ENCODE measurements at regions not wholly inside any gene's neighbourhood (a gene's known extent, or its start where the extent isn't known, plus 50 kb on each side); places are given as distances from the start of the nearest gene placed in this dataset.

DNA sequence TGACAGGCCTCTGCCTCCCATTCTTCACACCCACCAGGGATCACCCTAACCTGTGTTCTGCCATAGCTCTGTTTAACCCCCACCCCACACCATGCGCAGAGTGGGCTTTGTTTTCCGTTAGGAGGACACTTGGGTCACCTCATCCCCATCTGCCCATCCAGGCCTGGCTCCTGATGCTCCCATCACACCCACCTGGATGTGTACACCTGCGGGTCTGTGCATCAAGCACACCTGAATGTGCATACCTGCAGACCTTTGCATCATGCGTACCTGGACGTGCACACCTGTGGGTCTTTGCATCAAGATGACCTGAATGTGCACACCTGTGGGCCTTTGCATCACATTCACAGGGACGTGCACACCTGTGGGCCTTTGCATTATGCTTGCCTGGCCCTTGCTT lies 835.8 kb upstream of the TMEM132C start:
- peaks cover 2% of the 10 kb centered on the region for H3K27me3 ChIP-seq (ENCODE audit: insufficient read depth, low read length)
- no peaks in the 10 kb centered on the region for H3K4me1 ChIP-seq (ENCODE audit: insufficient read depth, low read length)
- H3K36me3 ChIP-seq (ENCODE audit: insufficient read depth, low read length) = no peaks in the 10 kb centered on the region
- no peak overlapping the region for H2AFZ ChIP-seq (ENCODE audit: low read depth, low read length)
- no peak overlapping the region for H3K4me3 ChIP-seq (ENCODE audit: low read length)
- H3K9me3 ChIP-seq (ENCODE audit: low read length) = no peaks in the 10 kb centered on the region

DNA sequence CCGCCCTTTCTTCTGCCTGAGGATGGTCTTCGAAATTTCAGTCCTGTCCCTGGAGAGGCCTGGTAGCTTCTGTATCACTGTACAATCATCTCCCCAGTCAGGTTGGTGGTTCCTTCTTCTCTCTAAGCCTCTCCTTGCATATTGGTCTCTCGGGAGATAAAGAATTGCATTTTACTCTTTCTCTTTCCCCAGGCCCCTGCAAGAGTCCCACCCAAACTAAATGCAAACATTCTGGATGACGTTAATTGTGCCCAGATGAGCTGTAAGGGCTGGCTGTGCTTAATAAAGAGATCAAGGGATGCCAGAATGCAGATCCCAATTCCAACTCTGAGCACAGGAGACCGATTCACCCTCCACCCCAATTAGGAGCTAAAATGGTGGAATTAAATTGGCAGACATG lies 835.4 kb upstream of the TMEM132C start:
- Histone ChIP-seq H3K4me3 (ENCODE audit: low read length) (no peak overlapping the region), H2AFZ (ENCODE audit: low read depth, low read length) (no peak overlapping the region), H3K9me3 (ENCODE audit: low read length) (no peaks in the 10 kb centered on the region), H3K27me3 (ENCODE audit: insufficient read depth, low read length) (peaks cover 2% of the 10 kb centered on the region), H3K36me3 (ENCODE audit: insufficient read depth, low read length) (no peaks in the 10 kb centered on the region), H3K4me1 (ENCODE audit: insufficient read depth, low read length) (no peaks in the 10 kb centered on the region)

DNA sequence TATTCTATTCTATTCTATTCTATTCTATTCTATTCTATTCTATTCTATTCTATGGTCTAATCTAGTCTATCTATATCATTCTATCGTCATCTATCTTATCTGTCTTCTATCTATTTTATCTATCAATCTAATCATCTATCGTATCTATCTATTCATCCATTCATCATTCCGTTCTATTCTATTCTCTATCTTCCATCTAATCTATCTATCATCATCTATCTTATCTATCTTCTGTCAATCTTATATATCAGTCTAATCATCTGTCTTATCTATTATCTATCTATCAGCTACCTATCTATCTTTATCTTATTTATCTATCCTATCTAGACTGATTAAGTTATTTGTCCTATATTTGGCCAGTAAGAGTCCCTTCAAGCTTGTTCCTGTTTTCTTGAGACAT lies 831.5 kb upstream of the TMEM132C start:
- Histone ChIP-seq H3K27me3 (ENCODE audit: insufficient read depth, low read length) (peaks cover 2% of the 10 kb centered on the region), H3K4me3 (ENCODE audit: low read length) (no peak overlapping the region), H3K36me3 (ENCODE audit: insufficient read depth, low read length) (no peaks in the 10 kb centered on the region), H3K4me1 (ENCODE audit: insufficient read depth, low read length) (no peaks in the 10 kb centered on the region), H2AFZ (ENCODE audit: low read depth, low read length) (no peak overlapping the region), H3K9me3 (ENCODE audit: low read length) (no peaks in the 10 kb centered on the region)

DNA sequence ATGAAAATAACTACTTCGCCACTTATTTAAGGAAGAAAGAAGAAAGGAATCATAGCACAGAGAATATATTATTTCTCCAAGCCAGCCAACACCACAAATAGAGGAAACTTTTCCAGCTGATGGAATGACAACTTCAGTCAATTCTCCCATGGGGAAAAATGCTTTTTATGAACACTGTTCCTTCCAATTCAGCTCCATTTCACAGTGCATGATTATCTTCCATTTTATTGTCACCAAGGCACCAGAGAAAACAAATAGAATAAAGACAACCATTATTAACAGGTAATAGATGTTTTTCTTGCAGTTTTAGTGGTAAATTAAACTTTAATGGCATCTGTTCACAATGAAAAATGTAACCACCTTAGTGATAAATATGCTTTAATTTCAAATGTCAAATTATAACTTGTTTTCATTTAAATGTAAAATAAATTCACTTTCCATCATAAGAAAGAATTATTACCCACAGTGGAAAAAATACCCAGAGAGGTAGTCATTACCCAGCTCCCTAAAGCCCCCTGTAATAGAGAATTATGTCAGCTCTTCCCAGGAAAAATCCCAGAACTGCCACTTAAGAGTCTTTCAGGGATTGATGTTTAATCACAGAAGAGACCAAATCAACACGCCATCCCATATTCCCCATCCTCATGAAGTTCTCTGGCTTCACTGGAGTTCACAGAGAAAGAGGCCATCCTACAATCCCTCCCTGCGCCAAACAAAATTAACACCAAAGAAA lies 828.3 kb upstream of the TMEM132C start:
- H3K4me1 ChIP-seq (ENCODE audit: insufficient read depth, low read length) = no peaks in the 10 kb centered on the region
- no peaks in the 10 kb centered on the region for H3K9me3 ChIP-seq (ENCODE audit: low read length)
- no peak overlapping the region for H3K4me3 ChIP-seq (ENCODE audit: low read length)
- H2AFZ ChIP-seq (ENCODE audit: low read depth, low read length) = no peak overlapping the region
- peaks cover under 1% of the 10 kb centered on the region for H3K27me3 ChIP-seq (ENCODE audit: insufficient read depth, low read length)
- no peaks in the 10 kb centered on the region for H3K36me3 ChIP-seq (ENCODE audit: insufficient read depth, low read length)

DNA sequence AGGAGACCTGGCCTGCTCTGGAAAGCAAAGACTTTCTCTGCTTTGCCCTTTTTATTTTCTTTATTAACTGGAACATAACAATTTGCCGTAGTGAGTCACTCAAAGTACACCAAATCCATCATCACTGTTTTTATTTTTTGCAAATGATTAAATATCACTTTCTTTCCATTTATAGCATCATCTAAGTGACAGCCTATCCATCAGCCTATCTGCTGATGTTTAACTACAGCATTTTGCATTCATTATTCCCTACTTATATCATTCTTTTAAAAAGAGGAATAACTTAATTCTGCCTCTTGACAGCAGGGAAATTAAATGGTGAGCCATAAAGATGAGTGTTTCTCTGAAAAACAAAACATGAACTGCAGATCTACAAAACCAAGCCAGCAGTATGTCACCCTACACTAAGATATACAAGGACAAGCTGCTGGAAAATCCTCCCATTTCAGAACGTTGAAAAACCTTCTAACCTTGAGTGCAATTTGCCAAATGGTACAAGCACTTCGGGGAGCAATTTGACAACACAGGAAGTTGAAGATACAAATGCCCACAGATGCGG lies 821.3 kb upstream of the TMEM132C start:
- Histone ChIP-seq H2AFZ (ENCODE audit: low read depth, low read length) (no peak overlapping the region), H3K4me1 (ENCODE audit: insufficient read depth, low read length) (no peaks in the 10 kb centered on the region), H3K4me3 (ENCODE audit: low read length) (no peak overlapping the region)

DNA sequence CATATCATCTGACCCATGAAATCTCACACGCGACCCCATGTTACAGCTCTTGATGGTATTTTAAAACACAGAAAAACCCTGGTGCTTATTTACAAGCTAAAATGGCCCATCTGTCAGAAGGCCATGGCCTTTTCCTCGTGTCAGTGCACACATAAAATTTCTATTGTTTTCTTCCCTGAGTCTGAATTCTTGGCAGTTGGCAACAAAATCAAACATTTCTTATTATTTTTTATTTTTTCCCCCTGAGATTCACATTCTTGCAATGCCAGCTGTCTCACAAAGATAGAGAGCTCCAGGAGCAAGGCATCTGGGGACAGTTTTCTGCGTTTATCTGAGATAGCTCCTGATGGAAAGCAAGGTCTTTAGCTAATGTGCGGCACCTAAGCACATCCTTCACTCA lies 818.1 kb upstream of the TMEM132C start:
- no peak overlapping the region for H3K4me3 ChIP-seq (ENCODE audit: low read length)
- H3K27me3 ChIP-seq (ENCODE audit: insufficient read depth, low read length) = peaks cover 10% of the 10 kb centered on the region
- no peak overlapping the region for H2AFZ ChIP-seq (ENCODE audit: low read depth, low read length)
- H3K36me3 ChIP-seq (ENCODE audit: insufficient read depth, low read length) = no peaks in the 10 kb centered on the region
- no peaks in the 10 kb centered on the region for H3K4me1 ChIP-seq (ENCODE audit: insufficient read depth, low read length)
- no peaks in the 10 kb centered on the region for H3K9me3 ChIP-seq (ENCODE audit: low read length)

More for the DNA sequence above, 821.3 kb upstream of the TMEM132C start:
- Histone ChIP-seq H3K27me3 (ENCODE audit: insufficient read depth, low read length) (no peaks in the 10 kb centered on the region), H3K36me3 (ENCODE audit: insufficient read depth, low read length) (no peaks in the 10 kb centered on the region), H3K9me3 (ENCODE audit: low read length) (no peaks in the 10 kb centered on the region)

DNA sequence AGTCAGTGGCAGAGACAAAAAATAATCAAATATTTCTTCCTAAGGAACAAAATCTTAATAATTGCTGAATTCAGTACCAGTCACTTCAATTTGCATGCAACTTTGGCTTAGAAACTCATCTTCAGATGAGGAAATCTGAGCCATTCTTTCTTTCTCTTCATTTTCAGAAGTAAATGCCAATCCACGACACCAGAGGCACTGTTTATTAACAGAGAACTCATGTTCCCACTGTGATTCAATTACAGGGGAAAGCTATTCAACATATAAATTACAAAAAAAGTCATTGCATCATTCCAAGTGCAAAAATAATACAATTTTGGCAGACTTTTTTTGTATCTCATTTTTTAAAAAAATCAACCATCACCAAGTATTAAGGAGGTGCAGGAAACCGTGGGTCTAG lies 816.1 kb upstream of the TMEM132C start:
- H3K27me3 ChIP-seq (ENCODE audit: insufficient read depth, low read length) = peaks cover 23% of the 10 kb centered on the region
- no peak overlapping the region for H2AFZ ChIP-seq (ENCODE audit: low read depth, low read length)
- H3K9me3 ChIP-seq (ENCODE audit: low read length) = no peaks in the 10 kb centered on the region
- no peaks in the 10 kb centered on the region for H3K36me3 ChIP-seq (ENCODE audit: insufficient read depth, low read length)
- H3K4me3 ChIP-seq (ENCODE audit: low read length) = no peak overlapping the region
- no peaks in the 10 kb centered on the region for H3K4me1 ChIP-seq (ENCODE audit: insufficient read depth, low read length)

DNA sequence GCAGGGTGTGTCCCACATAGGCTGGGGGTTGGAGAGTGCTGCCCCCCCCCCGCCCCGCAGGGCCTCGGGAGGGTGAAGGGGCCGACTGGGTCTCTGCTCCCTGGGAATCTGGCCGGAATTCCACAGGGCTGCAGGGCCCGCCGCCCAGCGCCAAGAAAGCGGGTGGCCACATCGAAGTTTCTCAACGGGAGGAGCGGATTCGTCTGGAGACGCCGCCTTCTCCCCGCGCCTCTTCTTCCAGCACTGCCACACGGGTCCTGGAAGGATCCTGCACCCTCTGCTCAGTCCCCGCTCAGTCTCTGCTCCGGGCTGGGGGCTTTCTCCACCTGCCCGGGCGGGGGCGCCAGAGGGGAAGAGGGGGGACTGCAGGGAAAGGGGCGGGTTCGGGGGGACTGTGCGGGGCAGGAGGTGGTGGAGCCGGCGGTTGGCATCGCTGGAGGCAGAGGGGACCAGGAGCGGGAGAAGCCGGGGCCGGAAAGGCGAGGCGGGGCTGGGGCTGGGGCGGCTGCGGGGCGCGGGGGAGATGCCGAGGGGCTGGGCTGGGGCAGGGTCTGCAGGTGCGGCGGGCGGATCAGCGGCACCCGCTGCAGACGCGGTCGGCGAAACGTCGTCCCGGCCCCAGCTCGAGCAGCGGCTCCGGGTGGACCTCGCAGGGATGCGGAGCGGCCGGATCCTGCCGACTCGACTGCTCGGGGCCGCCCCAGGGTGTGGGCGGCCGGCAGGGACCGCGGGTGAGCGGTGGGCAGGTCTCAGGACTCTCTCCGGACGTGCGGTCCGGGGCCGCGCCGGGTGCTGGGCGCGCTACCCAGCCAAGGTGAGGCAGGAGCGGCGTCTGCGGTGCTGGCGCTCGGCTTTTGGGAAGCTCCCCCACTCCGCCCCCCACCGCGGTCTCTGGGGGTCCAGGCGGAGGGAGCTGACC lies 811.4 kb upstream of the TMEM132C start:
- Histone ChIP-seq H3K36me3 (ENCODE audit: insufficient read depth, low read length) (no peaks in the 10 kb centered on the region), H3K4me3 (ENCODE audit: low read length) (no peak overlapping the region), H3K4me1 (ENCODE audit: insufficient read depth, low read length) (no peaks in the 10 kb centered on the region), H2AFZ (ENCODE audit: low read depth, low read length) (no peak overlapping the region), H3K27me3 (ENCODE audit: insufficient read depth, low read length) (peaks cover 41% of the 10 kb centered on the region), H3K9me3 (ENCODE audit: low read length) (no peaks in the 10 kb centered on the region)

DNA sequence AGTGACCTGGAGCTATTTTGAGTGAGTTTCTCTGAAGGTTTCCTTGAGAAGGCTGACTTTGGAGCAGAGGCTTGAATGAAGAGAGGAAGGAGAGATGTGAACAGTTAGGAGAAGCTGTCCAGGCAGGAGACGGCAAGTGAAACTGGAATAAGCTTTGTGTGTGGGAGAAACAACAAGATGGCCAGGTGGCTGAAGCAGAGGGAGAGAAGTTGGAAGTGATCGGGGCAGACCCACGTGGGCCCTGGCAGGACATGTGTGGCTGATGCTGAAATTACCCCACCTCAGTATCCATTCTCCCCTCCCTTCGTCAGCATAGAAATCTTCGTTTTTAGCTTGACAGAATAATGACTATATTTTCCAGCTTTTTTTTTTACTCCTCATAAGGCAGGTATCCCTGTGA lies 809.2 kb upstream of the TMEM132C start:
- Histone ChIP-seq H2AFZ (ENCODE audit: low read depth, low read length) (no peak overlapping the region), H3K4me3 (ENCODE audit: low read length) (no peak overlapping the region), H3K4me1 (ENCODE audit: insufficient read depth, low read length) (no peaks in the 10 kb centered on the region), H3K9me3 (ENCODE audit: low read length) (no peaks in the 10 kb centered on the region), H3K27me3 (ENCODE audit: insufficient read depth, low read length) (peaks cover 37% of the 10 kb centered on the region), H3K36me3 (ENCODE audit: insufficient read depth, low read length) (no peaks in the 10 kb centered on the region)

DNA sequence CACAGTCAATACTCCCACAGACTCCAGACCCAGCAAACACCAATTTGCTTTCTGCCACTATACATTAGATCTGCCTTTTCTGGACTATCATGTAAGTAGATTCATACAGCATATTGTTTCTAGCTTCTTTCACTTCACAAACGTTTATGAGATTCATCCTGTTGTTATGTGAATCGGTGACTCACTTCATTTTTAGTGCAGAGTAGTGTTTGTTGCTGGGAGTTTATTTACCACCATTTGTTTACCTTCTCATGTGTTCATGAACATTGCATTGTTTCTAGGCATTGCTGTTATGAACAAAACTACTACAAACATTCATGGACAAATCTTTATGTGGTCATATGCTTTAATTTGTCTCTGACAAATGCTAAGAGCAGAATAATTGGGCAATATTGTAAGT lies 807.8 kb upstream of the TMEM132C start:
- peaks cover 31% of the 10 kb centered on the region for H3K27me3 ChIP-seq (ENCODE audit: insufficient read depth, low read length)
- no peaks in the 10 kb centered on the region for H3K36me3 ChIP-seq (ENCODE audit: insufficient read depth, low read length)
- no peak overlapping the region for H3K4me3 ChIP-seq (ENCODE audit: low read length)
- no peaks in the 10 kb centered on the region for H3K9me3 ChIP-seq (ENCODE audit: low read length)
- H2AFZ ChIP-seq (ENCODE audit: low read depth, low read length) = no peak overlapping the region
- H3K4me1 ChIP-seq (ENCODE audit: insufficient read depth, low read length) = no peaks in the 10 kb centered on the region

DNA sequence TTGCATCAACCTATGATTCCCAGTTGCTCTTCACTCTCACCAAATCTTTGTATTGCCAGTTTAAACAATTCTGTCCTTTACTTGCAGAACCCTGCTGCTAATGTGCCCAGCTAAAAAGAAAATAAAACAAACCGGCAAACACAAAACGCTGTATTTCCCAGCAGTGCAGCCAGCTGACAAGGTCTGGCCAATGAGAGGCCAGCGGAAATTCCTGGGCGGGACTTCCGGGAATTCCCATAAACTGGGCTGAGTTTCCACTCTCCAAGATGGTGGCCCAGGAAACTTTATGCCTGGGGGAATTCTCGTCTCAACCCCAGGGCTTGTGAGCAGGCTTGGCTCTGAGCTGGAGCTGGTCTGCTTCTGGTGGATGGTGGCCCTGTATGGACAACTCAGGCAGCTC lies 807.3 kb upstream of the TMEM132C start:
- Histone ChIP-seq H3K9me3 (ENCODE audit: low read length) (no peaks in the 10 kb centered on the region), H2AFZ (ENCODE audit: low read depth, low read length) (no peak overlapping the region), H3K4me3 (ENCODE audit: low read length) (no peak overlapping the region), H3K4me1 (ENCODE audit: insufficient read depth, low read length) (no peaks in the 10 kb centered on the region), H3K36me3 (ENCODE audit: insufficient read depth, low read length) (no peaks in the 10 kb centered on the region), H3K27me3 (ENCODE audit: insufficient read depth, low read length) (peaks cover 26% of the 10 kb centered on the region)

DNA sequence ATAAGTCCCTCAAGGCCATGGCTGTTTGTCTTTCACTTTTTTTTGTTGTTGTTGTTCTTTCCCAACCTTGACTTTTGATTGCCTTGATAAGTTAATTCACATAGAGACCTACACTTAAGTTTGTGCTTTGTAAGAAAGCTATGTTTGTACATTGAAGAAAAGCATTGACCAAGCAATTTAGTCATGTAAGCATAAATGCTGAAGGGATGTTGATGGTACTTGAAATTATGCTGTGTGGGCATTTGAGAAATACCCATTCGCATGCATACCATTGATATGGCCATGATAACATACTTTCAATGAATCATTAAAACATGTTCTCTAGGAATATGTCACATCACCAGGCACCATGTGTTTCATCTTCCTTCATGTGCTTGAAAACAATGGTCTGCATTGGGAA lies 803.7 kb upstream of the TMEM132C start:
- Histone ChIP-seq H3K9me3 (ENCODE audit: low read length) (no peaks in the 10 kb centered on the region), H3K4me3 (ENCODE audit: low read length) (no peak overlapping the region), H2AFZ (ENCODE audit: low read depth, low read length) (no peak overlapping the region), H3K36me3 (ENCODE audit: insufficient read depth, low read length) (no peaks in the 10 kb centered on the region), H3K4me1 (ENCODE audit: insufficient read depth, low read length) (no peaks in the 10 kb centered on the region), H3K27me3 (ENCODE audit: insufficient read depth, low read length) (peaks cover 1% of the 10 kb centered on the region)

DNA sequence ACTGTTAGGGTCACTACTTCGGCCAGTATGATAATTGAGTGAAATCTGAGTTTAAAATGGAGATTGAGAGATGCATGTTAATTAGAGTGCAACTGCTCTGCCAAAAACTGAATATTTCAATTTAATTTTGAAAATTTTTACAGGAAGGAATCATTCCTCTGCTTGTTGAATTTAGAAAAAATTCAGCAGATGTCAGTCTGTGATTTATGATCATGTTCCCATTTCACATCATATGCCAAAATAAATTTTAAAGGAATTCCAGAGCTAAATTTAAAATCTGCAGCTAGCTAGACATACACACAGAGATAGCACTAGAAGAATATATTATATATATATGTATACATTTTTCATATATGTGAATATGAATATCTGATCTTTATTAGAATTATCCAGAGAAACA lies 797.6 kb upstream of the TMEM132C start:
- no peak overlapping the region for H3K4me3 ChIP-seq (ENCODE audit: low read length)
- no peaks in the 10 kb centered on the region for H3K4me1 ChIP-seq (ENCODE audit: insufficient read depth, low read length)
- H3K27me3 ChIP-seq (ENCODE audit: insufficient read depth, low read length) = no peaks in the 10 kb centered on the region

More for the DNA sequence above, 797.6 kb upstream of the TMEM132C start:
- no peaks in the 10 kb centered on the region for H3K36me3 ChIP-seq (ENCODE audit: insufficient read depth, low read length)
- H2AFZ ChIP-seq (ENCODE audit: low read depth, low read length) = no peak overlapping the region
- no peaks in the 10 kb centered on the region for H3K9me3 ChIP-seq (ENCODE audit: low read length)
